Activated CD4-positive, alpha-beta T cell treated with anti-CD3 and anti-CD28 coated beads for 1 hour (primary cell): ENCODE measurements at regions not wholly inside any gene's neighbourhood (a gene's known extent, or its start where the extent isn't known, plus 50 kb on each side); places are given as distances from the start of the nearest gene placed in this dataset.
"Not testable (repeated sequence)": the region's sequence is repeated elsewhere in the genome, so short reads cannot be mapped to it uniquely, and the experiment has no call there.

Experiments
- DNase-seq: peaks from one replicate; pipeline ENCODE4 v3.0.0-alpha.2; 2020

DNA sequence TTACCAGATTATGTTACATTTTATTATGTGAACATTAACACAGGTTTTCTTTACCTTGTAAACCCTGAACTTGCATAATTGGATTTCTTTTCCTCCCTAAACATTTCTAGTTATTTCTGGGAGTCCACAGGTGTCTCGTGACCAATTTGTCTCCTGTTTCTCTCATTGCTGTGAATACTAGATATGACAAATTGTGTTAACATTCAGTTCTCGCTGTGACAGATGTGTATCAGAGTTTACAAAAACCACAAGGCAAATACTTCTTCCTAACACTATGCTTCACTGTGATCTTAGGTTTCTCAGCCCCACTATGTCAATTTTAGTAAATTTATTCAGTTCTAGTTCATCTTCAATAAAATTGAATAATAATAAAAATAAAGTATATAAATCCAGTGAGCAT, 1554.9 kb downstream of the EFNB2 start:
- no peak for DNase-seq

DNA sequence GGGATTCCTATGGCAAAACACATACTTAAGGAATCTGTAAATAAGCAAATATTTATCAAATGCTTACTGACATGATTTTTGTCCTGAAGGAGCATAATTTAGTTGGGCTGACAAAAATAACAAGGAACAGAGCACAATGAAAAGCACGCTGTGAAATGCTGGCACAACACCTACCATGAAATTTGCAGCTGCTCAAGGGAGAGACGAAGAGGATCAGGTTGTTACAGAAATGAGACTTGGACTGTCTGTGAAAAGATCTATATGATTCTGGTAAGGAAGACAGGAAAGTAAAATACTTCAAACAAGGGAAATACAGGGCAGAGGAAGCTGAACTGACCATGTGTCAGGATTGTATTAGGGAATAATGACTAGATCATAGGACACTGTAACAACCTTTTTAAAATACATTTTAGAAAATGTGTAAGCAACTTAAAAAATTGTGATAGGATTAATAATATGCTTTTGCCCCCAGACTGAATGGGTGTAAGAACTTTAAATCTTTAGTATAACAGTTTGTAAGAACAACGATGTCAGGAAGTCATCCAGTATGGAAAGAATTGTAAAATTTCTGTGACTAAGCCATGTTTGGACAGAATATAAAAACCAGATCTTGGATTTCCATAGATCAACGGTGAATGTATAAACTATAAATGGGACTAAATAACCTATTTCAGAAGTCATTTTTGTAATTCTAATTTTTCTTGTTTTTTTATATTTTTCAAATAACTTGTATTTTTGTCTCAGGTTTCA, 1556.0 kb downstream of the EFNB2 start:
- no peak for DNase-seq

- no peak for DNase-seq
Measured at GRCh38 chr13:104976986-104977385, 1558.5 kb downstream of the EFNB2 start.

DNA sequence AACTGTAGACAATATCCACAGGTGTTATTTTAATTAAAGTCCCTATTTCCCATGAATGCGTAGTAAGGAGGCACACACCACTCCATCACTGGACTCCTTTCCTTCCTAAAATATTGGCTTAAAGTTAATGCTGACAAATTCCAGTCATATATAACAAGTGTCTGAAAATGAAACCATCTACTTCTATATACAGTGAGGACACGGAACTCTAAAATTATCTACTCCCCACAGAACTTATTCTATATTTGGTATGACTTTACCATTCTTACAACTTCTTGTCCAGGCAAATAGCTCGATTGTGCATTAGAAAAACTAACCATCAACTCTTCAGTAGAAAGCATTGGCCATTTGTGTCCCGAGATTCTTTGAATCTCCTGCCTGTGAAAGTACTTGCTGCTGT, 1560.2 kb downstream of the EFNB2 start:
- DNase-seq, result no peak

DNA sequence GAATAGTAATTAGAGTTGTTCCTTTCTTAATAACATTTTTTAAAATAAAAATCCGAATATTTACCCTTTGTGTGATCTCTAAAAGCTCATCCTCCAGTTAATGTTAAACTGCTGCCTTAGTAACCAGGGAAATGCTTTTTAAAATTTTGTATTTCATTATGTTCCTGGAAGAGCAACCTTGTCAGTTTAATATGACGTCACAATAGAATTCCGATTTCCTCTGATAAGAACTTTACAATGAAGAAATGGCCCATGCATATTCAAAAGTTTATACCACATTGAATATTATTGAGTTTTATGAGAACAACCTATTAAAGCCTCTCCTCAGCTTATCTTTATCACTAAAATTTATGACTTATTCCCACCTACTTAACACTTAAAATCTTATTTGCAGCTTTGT, 1566.6 kb downstream of the EFNB2 start:
- no peak for DNase-seq

- DNase-seq, result no peak
Measured at GRCh38 chr13:104967836-104968630, 1567.4 kb downstream of the EFNB2 start.

- DNase-seq, result no peak
Measured at GRCh38 chr13:104967376-104967775, 1568.1 kb downstream of the EFNB2 start.

- DNase-seq, result no peak
Measured at GRCh38 chr13:104962411-104962810, 1573.1 kb downstream of the EFNB2 start.

- DNase-seq, result no peak
Measured at GRCh38 chr13:104961246-104961645, 1574.2 kb downstream of the EFNB2 start.

DNA sequence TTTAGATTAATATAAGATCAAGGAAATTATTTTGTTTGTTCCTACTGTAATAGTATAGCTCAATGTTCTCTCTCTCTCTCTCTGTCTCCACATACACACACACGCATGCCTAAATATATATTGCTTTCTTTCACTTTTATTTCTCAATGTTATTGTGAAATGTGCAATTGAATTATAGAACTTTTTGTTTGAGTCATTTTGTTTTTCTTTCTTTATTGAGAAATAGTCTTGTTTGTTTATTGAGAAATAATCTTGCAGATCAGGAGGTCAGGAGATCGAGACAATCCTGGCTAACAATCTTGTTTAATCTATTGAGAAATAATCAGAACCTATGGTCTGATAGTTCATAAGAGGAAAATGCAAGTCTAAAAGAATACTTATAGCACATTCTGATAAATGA, 1581.3 kb downstream of the EFNB2 start:
- DNase-seq, result no peak

DNA sequence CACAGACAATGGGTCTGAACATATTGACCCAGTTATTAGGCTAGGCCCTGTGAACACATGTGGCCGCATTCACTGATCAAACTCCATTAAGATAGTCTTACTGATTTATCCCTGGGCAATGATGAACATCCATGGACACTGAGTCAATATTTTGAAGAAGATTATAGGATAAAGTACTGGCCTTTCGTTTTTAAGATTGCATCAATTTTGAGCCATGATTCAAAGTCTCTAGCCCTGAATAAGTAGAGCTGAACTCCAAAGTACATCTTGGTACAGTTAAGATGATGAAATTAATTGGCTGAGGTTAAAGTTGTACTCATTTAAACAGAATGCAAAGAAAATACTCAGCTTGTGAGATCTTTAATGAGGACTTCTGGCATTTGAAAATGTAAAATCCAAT, 1581.9 kb downstream of the EFNB2 start:
- no peak for DNase-seq

DNA sequence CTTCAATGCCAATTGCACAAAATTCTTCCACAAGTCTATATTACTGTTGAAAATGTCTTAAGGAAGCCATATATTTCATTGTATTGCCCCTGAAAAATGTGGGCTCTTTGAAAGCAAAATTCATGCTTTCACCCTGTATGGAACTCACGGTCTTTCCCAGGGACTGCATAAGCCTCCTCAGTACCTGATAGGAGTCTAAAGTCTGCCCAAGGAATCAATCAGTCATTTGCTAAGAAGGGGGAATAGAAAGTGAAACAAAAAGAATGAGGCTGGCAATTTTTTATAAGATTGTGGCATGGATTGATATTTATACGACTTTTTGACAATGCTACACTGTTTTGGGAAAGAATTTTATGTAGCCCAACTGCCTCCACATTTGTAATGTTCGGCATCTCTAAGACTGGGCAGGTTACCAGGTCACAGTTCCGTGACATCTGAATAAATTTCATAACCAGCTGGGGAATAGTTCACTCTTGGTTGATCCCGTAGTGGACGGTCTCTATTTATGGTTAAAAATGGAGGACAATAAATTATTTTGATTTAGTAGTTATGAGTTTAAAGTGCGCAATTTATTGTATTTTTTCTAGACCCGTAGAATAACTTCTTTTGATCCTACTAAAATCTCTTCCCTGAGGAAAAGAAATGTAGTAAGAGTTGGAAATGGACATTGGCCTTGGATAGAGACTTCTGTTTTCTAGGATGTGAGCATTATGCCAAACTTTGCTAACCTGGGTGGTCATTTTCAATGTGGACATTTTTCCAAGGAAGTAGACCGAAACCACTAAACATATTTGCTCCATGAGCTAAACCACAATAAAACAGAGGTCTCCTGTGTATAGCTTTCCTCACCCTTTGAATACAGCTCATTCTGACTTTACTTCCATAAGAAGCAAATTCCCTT, 1585.4 kb downstream of the EFNB2 start:
- DNase-seq, result no peak

DNA sequence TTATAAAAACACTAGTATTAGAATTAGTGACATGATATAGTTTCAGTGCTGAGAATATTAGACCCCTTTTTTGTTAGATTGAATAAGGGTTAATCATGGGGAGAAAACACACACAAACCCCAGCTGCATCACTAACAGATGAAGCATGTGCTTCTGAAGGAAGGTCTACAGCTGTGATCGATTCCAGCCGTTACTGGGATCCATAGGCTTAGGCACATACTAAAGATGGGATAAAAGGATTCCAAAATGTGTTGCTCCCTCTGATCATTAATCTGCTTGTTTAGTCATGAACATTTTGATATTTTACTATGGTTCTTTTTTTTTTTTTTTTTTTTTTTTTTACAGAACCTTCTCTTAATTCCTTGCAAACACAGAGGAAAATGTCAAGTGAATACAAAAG, 1591.3 kb downstream of the EFNB2 start:
- no peak for DNase-seq

DNA sequence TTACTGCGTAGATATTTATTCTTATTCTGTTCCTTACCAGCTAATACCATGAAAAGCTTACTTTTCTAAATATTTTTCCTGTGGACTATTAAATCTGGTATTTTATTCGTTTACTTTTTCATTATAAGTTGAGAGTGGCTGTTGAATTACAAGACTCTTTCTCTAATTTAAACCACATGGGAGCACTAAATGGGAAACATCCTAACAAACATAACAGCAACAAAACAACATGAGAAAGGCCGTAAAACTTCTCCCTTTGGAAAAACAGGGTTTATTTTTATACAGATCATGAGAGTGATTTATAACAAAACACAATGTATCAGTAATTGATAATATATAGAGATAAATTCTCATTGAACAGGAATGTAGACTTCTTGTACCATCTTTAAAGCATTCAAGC, 1592.1 kb downstream of the EFNB2 start:
- DNase-seq, result no peak

GRCh38 chr13:104937881-104938280, 1597.6 kb downstream of the EFNB2 start:
- DNase-seq, result no peak

DNA sequence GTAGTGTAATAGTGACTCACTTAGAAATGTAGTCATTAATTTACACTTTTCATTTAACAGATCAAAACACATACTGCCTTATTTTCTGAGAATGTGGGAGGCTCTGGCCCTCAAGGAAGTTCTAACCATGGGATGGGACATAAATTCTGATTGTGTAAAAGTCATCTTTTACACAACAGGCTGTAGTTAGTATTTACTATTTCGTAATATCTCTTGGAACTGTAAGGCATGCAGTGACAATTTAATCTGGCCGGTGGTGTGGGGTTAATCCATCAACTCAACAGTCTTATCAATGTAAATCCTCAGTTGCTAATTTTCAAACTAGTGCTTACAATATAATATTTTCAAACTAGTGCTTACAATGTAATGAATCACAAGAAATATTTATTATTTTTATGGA, 1599.2 kb downstream of the EFNB2 start:
- no peak for DNase-seq

GRCh38 chr13:104920513-104920912, 1614.9 kb downstream of the EFNB2 start:
- not testable (repeated sequence) for DNase-seq

DNA sequence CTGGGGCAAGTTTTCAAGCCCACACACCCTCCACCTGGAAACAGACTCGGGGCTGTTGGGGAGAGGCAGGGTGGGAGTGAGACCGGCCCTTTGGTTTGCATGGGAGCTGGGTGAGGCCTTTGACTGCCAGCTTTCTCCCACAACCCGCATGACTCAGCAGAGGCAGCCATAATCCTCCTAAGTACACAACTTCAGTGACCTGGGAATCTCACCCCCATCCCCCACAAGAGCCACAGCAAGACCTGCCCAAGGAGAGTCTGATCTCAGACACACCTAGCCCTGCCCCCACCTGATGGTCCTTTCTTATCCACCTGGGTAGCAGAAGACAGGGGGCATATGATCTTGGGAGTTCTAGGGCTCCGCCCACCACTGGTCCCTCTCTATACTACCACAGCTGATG, 1615.4 kb downstream of the EFNB2 start:
- DNase-seq, result no peak

DNA sequence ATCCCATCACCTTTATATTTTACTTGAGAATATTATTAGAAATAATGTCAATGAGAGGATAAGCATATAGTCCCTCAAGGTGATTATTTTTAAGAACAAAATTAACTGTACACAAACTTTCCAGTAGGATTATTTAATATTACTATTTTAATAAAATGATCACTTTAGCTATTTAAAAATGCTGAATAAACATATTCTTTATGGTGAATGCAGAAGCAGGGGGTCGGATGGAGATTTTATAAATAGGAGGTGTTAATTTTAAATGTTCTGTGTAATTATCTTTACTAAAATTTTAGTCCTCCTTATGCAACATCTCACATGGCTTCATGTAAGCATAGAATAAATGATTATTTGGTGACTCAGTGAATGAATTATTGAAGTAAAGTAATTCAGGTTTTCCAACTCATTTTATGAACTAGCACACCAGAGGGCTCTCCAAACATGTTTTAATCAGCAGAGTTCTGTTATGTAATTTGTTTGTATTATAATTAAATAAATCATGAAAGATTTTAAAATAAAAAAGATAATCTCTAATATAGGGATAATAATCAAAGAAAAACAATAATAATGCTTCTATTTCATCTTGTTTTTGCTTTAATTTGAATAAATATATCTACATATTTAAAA, 1635.2 kb downstream of the EFNB2 start:
- DNase-seq, result no peak

- no peak for DNase-seq
Measured at GRCh38 chr13:104898484-104898883, 1637.0 kb downstream of the EFNB2 start.

GRCh38 chr13:104895521-104895920, 1639.9 kb downstream of the EFNB2 start:
- DNase-seq, result no peak

DNA sequence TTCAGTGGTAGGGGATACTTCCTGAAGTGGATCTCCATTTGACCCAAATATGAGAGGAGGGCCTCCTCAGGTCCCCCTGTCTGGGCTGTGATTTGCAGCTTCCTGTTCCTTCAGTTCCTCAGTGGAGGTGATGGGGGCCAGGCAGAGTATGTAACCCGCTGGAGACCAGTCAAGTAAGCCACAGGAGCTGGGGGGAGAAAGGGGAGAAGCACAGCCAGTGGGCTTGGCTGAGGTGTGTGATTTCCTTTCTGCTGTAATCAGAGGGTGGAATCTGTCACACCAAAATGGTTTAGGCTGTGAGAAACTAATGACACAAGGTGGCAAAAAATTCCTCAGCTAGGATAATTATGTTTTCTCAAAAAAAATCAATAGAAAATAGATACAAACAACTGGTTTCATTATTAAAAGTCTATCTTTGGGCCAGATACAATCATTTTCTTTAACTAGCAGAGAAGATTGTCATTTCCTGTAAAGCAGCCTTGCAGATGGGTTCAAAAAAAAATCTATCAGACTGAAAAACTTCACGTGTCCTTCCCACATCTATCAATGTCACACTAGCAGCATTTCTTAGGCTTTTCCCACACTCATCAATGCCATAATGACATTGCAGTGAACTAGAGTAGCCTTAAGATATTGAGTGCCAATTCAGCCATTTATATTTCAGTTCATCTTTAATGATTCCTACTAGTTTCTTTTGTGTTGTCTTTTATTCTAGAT, 1660.3 kb downstream of the EFNB2 start:
- no peak for DNase-seq
